22Rv1 (cell line): ENCODE measurements at regions not wholly inside any gene's neighbourhood (a gene's known extent, or its start where the extent isn't known, plus 50 kb on each side); places are given as distances from the start of the nearest gene placed in this dataset.

Experiments
- ZFX ChIP-seq: fragments of 450-650 bp; IDR thresholded peaks from 2 replicates; pipeline ENCODE4 v1.6.1; 2017; ENCODE audit warnings: antibody characterized with exemption, borderline replicate concordance
- TF ChIP-seq, protein P1 (sequence below): fragments of 450-650 bp; IDR thresholded peaks from 2 replicates; pipeline ENCODE4 v1.5.1; 2017; ENCODE audit warnings: mild to moderate bottlenecking

DNA sequence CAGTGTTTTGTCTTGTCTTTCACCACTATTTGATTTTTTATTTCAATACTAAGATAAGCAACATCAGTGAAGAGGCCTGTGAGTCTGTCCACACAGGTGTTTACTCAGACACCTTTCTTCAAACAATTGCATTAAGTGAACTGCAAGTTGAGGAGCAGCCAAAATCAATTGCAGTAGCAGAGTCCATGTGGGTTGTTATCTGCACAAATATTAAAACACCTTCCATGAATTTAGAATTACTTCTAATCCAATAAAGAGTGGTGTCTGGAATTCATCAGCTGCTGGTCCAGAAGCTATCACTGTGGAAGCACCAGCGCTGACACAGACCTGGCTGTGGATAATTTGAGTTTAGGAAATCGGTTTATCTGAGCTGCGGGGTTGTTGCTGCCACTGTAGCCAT is 83.5 kb upstream of the FAT3 start:
- TF ChIP-seq, protein P1, sequence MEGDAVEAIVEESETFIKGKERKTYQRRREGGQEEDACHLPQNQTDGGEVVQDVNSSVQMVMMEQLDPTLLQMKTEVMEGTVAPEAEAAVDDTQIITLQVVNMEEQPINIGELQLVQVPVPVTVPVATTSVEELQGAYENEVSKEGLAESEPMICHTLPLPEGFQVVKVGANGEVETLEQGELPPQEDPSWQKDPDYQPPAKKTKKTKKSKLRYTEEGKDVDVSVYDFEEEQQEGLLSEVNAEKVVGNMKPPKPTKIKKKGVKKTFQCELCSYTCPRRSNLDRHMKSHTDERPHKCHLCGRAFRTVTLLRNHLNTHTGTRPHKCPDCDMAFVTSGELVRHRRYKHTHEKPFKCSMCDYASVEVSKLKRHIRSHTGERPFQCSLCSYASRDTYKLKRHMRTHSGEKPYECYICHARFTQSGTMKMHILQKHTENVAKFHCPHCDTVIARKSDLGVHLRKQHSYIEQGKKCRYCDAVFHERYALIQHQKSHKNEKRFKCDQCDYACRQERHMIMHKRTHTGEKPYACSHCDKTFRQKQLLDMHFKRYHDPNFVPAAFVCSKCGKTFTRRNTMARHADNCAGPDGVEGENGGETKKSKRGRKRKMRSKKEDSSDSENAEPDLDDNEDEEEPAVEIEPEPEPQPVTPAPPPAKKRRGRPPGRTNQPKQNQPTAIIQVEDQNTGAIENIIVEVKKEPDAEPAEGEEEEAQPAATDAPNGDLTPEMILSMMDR = no peak
- no peak for TF ChIP-seq ZFX
